ENCODE measurements at regions not wholly inside any gene's neighbourhood (a gene's known extent, or its start where the extent isn't known, plus 50 kb on each side); places are given as distances from the start of the nearest gene placed in this dataset.

DNA sequence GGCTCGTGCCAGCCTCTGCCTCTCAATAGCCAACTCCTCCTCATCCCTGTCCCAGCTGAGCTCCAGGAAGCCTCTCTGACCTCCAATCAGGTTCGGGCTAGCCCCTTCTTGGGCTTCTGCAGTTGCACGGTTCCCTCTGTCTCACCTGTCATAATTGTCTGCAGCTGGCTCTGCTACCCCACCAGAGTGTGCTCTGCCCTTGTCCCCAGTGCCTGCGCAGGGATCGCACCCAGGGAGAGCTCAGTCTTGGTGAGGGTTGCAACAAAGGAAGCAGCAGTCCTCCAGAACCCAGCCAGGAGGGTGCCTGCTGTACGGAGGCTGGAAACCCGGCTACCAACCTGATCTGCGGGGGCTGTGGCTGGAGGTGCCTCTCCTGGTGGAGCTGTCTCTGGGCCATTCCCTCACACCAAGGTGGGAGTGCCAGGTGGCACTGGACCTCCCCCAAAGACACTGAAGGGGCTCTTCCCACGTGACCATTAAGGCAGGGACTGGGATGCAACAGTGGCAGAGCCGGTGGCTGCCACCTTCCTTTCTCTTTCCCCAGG is 63.5 kb upstream of the DMRTB1 start:
- TF ChIP-seq, protein P1, sequence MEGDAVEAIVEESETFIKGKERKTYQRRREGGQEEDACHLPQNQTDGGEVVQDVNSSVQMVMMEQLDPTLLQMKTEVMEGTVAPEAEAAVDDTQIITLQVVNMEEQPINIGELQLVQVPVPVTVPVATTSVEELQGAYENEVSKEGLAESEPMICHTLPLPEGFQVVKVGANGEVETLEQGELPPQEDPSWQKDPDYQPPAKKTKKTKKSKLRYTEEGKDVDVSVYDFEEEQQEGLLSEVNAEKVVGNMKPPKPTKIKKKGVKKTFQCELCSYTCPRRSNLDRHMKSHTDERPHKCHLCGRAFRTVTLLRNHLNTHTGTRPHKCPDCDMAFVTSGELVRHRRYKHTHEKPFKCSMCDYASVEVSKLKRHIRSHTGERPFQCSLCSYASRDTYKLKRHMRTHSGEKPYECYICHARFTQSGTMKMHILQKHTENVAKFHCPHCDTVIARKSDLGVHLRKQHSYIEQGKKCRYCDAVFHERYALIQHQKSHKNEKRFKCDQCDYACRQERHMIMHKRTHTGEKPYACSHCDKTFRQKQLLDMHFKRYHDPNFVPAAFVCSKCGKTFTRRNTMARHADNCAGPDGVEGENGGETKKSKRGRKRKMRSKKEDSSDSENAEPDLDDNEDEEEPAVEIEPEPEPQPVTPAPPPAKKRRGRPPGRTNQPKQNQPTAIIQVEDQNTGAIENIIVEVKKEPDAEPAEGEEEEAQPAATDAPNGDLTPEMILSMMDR (IDR thresholded peaks at IDR 0.05; ENCODE audit: insufficient read depth, low read length, poor library complexity, severe bottlenecking), result no peak
- no peak for TF ChIP-seq EZH2phosphoT487 (conservative IDR thresholded peaks at IDR 0.05; ENCODE audit: low read length)
